Neural cell (in vitro differentiated cells): ENCODE measurements at regions not wholly inside any gene's neighbourhood (a gene's known extent, or its start where the extent isn't known, plus 50 kb on each side); places are given as distances from the start of the nearest gene placed in this dataset.

ENCODE experiments used
- H2AFZ ChIP-seq: fragments of 200-600, 300-800 bp; sonication (generic), shearing (Covaris generic); 2 replicates; pipeline ENCODE4 v1.6.0; 2014; ENCODE audit warnings: low read depth, mild to moderate bottlenecking, antibody characterized with exemption, low read length, moderate library complexity
- H3F3A ChIP-seq: fragments of 200-600 bp; shearing (Covaris generic); 2 replicates; pipeline ENCODE4 v1.6.1; 2016; ENCODE audit warnings: mild to moderate bottlenecking, moderate library complexity, mixed read lengths, antibody characterized with exemption, low read length; ENCODE audit not compliant: insufficient read depth, poor library complexity, severe bottlenecking
- H3K27ac ChIP-seq: fragments of 200-600, 300-800 bp; sonication (generic), shearing (Covaris generic); 2 replicates; pipeline ENCODE4 v1.5.1; 2014; ENCODE audit warnings: mild to moderate bottlenecking, low read length, moderate library complexity
- H3K27me3 ChIP-seq: fragments of 300-800, 200-600 bp; sonication (generic), shearing (Covaris generic); 2 replicates; pipeline ENCODE4 v1.6.0; 2014; ENCODE audit warnings: mild to moderate bottlenecking, low read depth, low read length, moderate library complexity; ENCODE audit not compliant: insufficient read depth
- H3K36me3 ChIP-seq: fragments of 300-800, 200-600 bp; sonication (generic), shearing (Covaris generic); 2 replicates; pipeline ENCODE4 v1.5.1; 2014; ENCODE audit warnings: mild to moderate bottlenecking, antibody characterized with exemption, low read length, moderate library complexity; ENCODE audit not compliant: insufficient read depth
- H3K4me2 ChIP-seq: fragments of 300-800, 200-600 bp; sonication (generic), shearing (Covaris generic); 2 replicates; pipeline ENCODE4 v1.6.0; 2014; ENCODE audit warnings: mild to moderate bottlenecking, low read length
- H3K4me3 ChIP-seq: fragments of 300-800, 200-600 bp; sonication (generic), shearing (Covaris generic); 2 replicates; pipeline ENCODE4 v1.5.1; 2014; ENCODE audit warnings: mild to moderate bottlenecking, low read length, moderate library complexity
- H3K79me2 ChIP-seq: fragments of 200-600 bp; shearing (Covaris generic); replicated peaks from 2 replicates; pipeline ENCODE4 v1.6.0; 2014; ENCODE audit warnings: mild to moderate bottlenecking, low read length, moderate library complexity; ENCODE audit not compliant: insufficient read depth
- H3K9ac ChIP-seq: fragments of 300-800, 200-600 bp; sonication (generic), shearing (Covaris generic); 2 replicates; pipeline ENCODE4 v1.6.1; 2016; ENCODE audit warnings: mild to moderate bottlenecking, low read length, mixed read lengths
- H3K9me2 ChIP-seq: fragments of 200-600 bp; shearing (Covaris generic); 2 replicates; pipeline ENCODE4 v1.6.1; 2016; ENCODE audit warnings: mild to moderate bottlenecking, low read length, mixed read lengths; ENCODE audit not compliant: insufficient read depth
- H3K9me3 ChIP-seq: fragments of 200-600, 300-800 bp; sonication (generic), shearing (Covaris generic); 2 replicates; pipeline ENCODE4 v1.6.1; 2016; ENCODE audit warnings: mild to moderate bottlenecking, mixed run types, low read length, moderate library complexity, mixed read lengths
- H4K20me1 ChIP-seq: fragments of 200-600 bp; shearing (Covaris generic); 2 replicates; pipeline ENCODE4 v1.6.1; 2016; ENCODE audit warnings: mild to moderate bottlenecking, mixed run types; ENCODE audit not compliant: insufficient read depth
- EZH2 ChIP-seq: fragments of 200-600, 300-800 bp; shearing (Covaris generic), sonication (generic); IDR thresholded peaks from 2 replicates; pipeline ENCODE4 v1.6.1; 2014; ENCODE audit warnings: antibody characterized with exemption, low read length, borderline replicate concordance, mild to moderate bottlenecking; ENCODE audit not compliant: insufficient read depth, poor library complexity, severe bottlenecking
- MXI1 ChIP-seq: fragments of 450-650 bp; conservative IDR thresholded peaks from 2 replicates; pipeline ENCODE4 v1.6.1; 2014; ENCODE audit warnings: antibody characterized with exemption, mild to moderate bottlenecking; ENCODE audit not compliant: poor library complexity, severe bottlenecking
- POLR2AphosphoS5 ChIP-seq: IDR thresholded peaks from 2 replicates; pipeline ENCODE4 v1.6.1; 2012
- RAD21 ChIP-seq: fragments of 450-650 bp; conservative IDR thresholded peaks from 2 replicates; pipeline ENCODE4 v1.6.1; 2014; ENCODE audit warnings: antibody characterized with exemption, mild to moderate bottlenecking, moderate library complexity
- SMC3 ChIP-seq: fragments of 450-650 bp; conservative IDR thresholded peaks from 2 replicates; pipeline ENCODE4 v1.6.1; 2014; ENCODE audit warnings: antibody characterized with exemption, mild to moderate bottlenecking, moderate library complexity; ENCODE audit not compliant: poor library complexity
- TAF1 ChIP-seq: IDR thresholded peaks from 2 replicates; pipeline ENCODE4 v1.6.1; 2012; ENCODE audit warnings: low read depth
- TF ChIP-seq, protein P1 (sequence below): fragments of 450-650 bp; IDR thresholded peaks from 2 replicates; pipeline ENCODE4 v1.5.1; 2014; ENCODE audit warnings: antibody characterized with exemption, mild to moderate bottlenecking, moderate library complexity; ENCODE audit not compliant: poor library complexity, severe bottlenecking
- TF ChIP-seq, protein P2 (sequence below): IDR thresholded peaks from 2 replicates; pipeline ENCODE4 v1.6.1; 2012; ENCODE audit warnings: borderline replicate concordance

DNA sequence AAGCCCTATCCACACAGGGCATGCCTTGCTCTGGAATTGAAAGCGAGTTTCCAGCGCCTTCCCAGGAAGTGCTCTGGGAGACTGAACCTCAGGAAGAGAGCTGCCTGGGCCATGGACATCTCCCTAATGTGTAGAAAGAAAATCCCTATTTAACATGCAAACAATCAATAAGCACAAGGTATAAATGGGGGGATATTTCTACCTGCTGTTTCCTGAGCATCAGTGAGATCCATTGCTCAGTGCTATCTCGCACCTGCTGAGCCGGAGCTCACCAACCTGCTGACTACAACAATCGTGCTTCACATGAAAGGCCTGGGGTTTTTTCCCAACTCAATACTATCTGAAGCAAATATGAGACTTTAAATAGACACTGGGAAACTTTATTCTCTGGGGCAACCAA lies 584.0 kb downstream of the GLRX3 start:
- Histone ChIP-seq H4K20me1 (no peaks in the 10 kb centered on the region), H3K9me2 (no peaks in the 10 kb centered on the region), H3K4me3 (no peak overlapping the region), H3K9me3 (no peaks in the 10 kb centered on the region), H3K27me3 (no peaks in the 10 kb centered on the region), H2AFZ (no peak overlapping the region), H3K4me2 (no peak overlapping the region), H3K36me3 (no peaks in the 10 kb centered on the region), H3K9ac (no peak overlapping the region), H3K27ac (no peak overlapping the region), H3F3A (no peaks in the 10 kb centered on the region), H3K79me2 (no peaks in the 10 kb centered on the region)
- TF ChIP-seq, protein P1, sequence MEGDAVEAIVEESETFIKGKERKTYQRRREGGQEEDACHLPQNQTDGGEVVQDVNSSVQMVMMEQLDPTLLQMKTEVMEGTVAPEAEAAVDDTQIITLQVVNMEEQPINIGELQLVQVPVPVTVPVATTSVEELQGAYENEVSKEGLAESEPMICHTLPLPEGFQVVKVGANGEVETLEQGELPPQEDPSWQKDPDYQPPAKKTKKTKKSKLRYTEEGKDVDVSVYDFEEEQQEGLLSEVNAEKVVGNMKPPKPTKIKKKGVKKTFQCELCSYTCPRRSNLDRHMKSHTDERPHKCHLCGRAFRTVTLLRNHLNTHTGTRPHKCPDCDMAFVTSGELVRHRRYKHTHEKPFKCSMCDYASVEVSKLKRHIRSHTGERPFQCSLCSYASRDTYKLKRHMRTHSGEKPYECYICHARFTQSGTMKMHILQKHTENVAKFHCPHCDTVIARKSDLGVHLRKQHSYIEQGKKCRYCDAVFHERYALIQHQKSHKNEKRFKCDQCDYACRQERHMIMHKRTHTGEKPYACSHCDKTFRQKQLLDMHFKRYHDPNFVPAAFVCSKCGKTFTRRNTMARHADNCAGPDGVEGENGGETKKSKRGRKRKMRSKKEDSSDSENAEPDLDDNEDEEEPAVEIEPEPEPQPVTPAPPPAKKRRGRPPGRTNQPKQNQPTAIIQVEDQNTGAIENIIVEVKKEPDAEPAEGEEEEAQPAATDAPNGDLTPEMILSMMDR = no peak
- TF ChIP-seq, protein P2, sequence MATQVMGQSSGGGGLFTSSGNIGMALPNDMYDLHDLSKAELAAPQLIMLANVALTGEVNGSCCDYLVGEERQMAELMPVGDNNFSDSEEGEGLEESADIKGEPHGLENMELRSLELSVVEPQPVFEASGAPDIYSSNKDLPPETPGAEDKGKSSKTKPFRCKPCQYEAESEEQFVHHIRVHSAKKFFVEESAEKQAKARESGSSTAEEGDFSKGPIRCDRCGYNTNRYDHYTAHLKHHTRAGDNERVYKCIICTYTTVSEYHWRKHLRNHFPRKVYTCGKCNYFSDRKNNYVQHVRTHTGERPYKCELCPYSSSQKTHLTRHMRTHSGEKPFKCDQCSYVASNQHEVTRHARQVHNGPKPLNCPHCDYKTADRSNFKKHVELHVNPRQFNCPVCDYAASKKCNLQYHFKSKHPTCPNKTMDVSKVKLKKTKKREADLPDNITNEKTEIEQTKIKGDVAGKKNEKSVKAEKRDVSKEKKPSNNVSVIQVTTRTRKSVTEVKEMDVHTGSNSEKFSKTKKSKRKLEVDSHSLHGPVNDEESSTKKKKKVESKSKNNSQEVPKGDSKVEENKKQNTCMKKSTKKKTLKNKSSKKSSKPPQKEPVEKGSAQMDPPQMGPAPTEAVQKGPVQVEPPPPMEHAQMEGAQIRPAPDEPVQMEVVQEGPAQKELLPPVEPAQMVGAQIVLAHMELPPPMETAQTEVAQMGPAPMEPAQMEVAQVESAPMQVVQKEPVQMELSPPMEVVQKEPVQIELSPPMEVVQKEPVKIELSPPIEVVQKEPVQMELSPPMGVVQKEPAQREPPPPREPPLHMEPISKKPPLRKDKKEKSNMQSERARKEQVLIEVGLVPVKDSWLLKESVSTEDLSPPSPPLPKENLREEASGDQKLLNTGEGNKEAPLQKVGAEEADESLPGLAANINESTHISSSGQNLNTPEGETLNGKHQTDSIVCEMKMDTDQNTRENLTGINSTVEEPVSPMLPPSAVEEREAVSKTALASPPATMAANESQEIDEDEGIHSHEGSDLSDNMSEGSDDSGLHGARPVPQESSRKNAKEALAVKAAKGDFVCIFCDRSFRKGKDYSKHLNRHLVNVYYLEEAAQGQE = no peak
- TF ChIP-seq POLR2AphosphoS5 = no peak
- TF ChIP-seq MXI1 = no peak
- no peak for TF ChIP-seq TAF1
- no peak for TF ChIP-seq RAD21
- no peak for TF ChIP-seq EZH2

DNA sequence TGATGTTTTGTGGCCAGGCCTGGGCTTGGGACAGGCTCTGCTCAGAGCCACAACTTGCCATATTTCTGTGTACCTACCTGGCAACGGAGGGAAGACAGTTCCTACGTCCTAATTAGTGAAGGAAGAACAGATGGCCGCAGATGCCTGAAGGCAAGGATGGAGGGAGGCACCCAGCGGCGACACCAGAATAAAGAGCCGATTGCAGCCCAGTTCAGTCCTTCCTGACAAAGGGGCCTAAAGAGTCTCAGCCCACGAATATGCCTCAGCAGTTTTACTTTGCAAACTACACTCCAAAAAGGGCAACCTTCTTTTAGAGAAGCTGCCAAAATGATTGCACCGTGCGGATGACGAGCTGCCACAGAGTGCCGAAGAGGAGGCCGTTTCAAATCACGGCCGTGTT lies 585.8 kb downstream of the GLRX3 start:
- H3K9ac ChIP-seq = no peak overlapping the region
- no peak overlapping the region for H3K4me2 ChIP-seq
- H3K27ac ChIP-seq = no peak overlapping the region
- TF ChIP-seq SMC3 (no peak), POLR2AphosphoS5 (no peak), MXI1 (no peak), RAD21 (no peak)
- TF ChIP-seq, protein P1 = no peak
- H3K27me3 ChIP-seq = no peaks in the 10 kb centered on the region
- no peaks in the 10 kb centered on the region for H3K36me3 ChIP-seq
- no peak overlapping the region for H2AFZ ChIP-seq
- no peaks in the 10 kb centered on the region for H3K79me2 ChIP-seq
- H4K20me1 ChIP-seq = no peaks in the 10 kb centered on the region
- H3F3A ChIP-seq = no peaks in the 10 kb centered on the region
- H3K4me3 ChIP-seq = no peak overlapping the region
- H3K9me3 ChIP-seq = no peaks in the 10 kb centered on the region
- no peaks in the 10 kb centered on the region for H3K9me2 ChIP-seq
